ENCODE measurements at regions not wholly inside any gene's neighbourhood (a gene's known extent, or its start where the extent isn't known, plus 50 kb on each side); places are given as distances from the start of the nearest gene placed in this dataset.

DNA sequence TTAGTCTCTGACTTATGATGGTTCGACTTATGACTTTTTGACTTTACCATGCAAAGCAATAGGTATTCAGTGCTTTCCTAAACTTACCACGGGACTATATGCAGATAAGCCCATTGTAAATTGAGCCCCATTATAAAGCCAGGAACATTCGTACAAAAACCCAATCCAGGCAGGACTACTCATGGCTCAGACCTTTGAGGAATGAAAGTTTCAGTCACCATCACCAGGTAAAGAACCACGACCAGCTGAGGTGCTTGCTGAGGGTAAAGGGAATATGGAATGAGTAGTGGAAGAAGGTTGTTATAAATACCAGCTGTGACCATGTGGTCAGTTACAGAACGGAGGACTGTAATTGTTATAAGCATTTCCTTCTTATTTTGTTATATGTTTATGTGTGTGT, 54.9 kb upstream of the BNC1 start (continued):
- TF ChIP-seq NFE2 (CRISPR knock-in tag; IDR thresholded peaks at IDR 0.05) (no peak), ZNF678 (CRISPR knock-in tag; IDR thresholded peaks at IDR 0.05) (no peak), MXI1 (IDR thresholded peaks at IDR 0.05; ENCODE audit: borderline replicate concordance, low read depth, low read length) (no peak), SIX1 (CRISPR knock-in tag; IDR thresholded peaks at IDR 0.05; ENCODE audit: borderline replicate concordance) (no peak), JDP2 (CRISPR knock-in tag; IDR thresholded peaks at IDR 0.05; ENCODE audit: borderline replicate concordance) (no peak), ZBTB3 (CRISPR knock-in tag; IDR thresholded peaks at IDR 0.05; ENCODE audit: borderline replicate concordance, low read depth) (no peak), ELF3 (CRISPR knock-in tag; IDR thresholded peaks at IDR 0.05) (no peak), MEIS1 (CRISPR knock-in tag; IDR thresholded peaks at IDR 0.05; ENCODE audit: borderline replicate concordance) (no peak), ZNF264 (CRISPR knock-in tag; IDR thresholded peaks at IDR 0.05) (no peak)
- TF ChIP-seq, protein P1, sequence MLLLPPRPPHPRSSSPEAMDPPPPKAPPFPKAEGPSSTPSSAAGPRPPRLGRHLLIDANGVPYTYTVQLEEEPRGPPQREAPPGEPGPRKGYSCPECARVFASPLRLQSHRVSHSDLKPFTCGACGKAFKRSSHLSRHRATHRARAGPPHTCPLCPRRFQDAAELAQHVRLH (CRISPR knock-in tag; IDR thresholded peaks at IDR 0.05; ENCODE audit: borderline replicate concordance, low read depth) = no peak

DNA sequence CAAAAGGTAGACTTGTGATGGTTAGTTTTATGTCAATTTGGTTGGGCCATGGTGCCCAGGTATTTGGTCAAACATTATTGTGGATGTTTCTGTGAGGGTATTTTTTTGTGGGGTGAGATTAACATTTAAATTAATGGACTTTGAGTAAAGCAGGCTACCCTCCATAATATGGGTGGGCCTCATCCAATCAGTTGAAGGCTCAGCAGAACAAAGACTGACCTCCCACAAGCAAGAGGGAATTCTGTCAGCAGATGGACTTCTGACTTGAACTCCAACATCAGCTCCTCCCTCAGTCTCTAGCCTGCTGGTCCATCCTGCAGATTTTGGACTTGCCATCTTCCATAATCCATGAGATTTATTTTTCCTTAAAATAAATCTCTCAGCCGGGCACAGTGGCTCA, 55.6 kb upstream of the BNC1 start:
- no peaks in the 10 kb centered on the region for H4K20me1 ChIP-seq (ENCODE audit: insufficient read depth, low read length)
- FAIRE-seq = no peak
- H3K79me2 ChIP-seq (ENCODE audit: insufficient read depth, low read length) = no peaks in the 10 kb centered on the region
- intact Hi-C loops (cut with micrococcal nuclease; ENCODE audit: unreplicated experiment) = no loop called here
- TF ChIP-seq, protein P2, sequence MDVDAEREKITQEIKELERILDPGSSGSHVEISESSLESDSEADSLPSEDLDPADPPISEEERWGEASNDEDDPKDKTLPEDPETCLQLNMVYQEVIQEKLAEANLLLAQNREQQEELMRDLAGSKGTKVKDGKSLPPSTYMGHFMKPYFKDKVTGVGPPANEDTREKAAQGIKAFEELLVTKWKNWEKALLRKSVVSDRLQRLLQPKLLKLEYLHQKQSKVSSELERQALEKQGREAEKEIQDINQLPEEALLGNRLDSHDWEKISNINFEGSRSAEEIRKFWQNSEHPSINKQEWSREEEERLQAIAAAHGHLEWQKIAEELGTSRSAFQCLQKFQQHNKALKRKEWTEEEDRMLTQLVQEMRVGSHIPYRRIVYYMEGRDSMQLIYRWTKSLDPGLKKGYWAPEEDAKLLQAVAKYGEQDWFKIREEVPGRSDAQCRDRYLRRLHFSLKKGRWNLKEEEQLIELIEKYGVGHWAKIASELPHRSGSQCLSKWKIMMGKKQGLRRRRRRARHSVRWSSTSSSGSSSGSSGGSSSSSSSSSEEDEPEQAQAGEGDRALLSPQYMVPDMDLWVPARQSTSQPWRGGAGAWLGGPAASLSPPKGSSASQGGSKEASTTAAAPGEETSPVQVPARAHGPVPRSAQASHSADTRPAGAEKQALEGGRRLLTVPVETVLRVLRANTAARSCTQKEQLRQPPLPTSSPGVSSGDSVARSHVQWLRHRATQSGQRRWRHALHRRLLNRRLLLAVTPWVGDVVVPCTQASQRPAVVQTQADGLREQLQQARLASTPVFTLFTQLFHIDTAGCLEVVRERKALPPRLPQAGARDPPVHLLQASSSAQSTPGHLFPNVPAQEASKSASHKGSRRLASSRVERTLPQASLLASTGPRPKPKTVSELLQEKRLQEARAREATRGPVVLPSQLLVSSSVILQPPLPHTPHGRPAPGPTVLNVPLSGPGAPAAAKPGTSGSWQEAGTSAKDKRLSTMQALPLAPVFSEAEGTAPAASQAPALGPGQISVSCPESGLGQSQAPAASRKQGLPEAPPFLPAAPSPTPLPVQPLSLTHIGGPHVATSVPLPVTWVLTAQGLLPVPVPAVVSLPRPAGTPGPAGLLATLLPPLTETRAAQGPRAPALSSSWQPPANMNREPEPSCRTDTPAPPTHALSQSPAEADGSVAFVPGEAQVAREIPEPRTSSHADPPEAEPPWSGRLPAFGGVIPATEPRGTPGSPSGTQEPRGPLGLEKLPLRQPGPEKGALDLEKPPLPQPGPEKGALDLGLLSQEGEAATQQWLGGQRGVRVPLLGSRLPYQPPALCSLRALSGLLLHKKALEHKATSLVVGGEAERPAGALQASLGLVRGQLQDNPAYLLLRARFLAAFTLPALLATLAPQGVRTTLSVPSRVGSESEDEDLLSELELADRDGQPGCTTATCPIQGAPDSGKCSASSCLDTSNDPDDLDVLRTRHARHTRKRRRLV (CRISPR knock-in tag; IDR thresholded peaks at IDR 0.05) = no peak
- no peak for TF ChIP-seq NFYB (CRISPR knock-in tag; IDR thresholded peaks at IDR 0.05)
- TF ChIP-seq HNRNPH1 (optimal IDR thresholded peaks at IDR 0.05; ENCODE audit: low read depth, low read length) = no peak
- TF ChIP-seq, protein P3, sequence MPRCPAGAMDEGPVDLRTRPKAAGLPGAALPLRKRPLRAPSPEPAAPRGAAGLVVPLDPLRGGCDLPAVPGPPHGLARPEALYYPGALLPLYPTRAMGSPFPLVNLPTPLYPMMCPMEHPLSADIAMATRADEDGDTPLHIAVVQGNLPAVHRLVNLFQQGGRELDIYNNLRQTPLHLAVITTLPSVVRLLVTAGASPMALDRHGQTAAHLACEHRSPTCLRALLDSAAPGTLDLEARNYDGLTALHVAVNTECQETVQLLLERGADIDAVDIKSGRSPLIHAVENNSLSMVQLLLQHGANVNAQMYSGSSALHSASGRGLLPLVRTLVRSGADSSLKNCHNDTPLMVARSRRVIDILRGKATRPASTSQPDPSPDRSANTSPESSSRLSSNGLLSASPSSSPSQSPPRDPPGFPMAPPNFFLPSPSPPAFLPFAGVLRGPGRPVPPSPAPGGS (CRISPR knock-in tag; IDR thresholded peaks at IDR 0.05) = no peak
- no peak overlapping the region for H2AFZ ChIP-seq (ENCODE audit: low read length)
- 0% methylated on average over 1 of the region's 1 CpG for WGBS (ENCODE audit: low lambda C conversion rate)
- CTCF ChIA-PET (ENCODE audit: low intra/inter-chr PET ratio, low total read pairs) = no interaction called here
- no peak for ATAC-seq
- H3K4me3 ChIP-seq (replicated peaks in 1 of 3; ENCODE audit: insufficient read depth in 1 of 3, low read depth in 2 of 3, low read length in 3 of 3) = no peak overlapping the region
- in situ Hi-C loops (cut with HindIII; ENCODE audit: extremely low pct_ligation_motif_present, low pct_unique_long_range_greater_than_20kb) = no loop called here
- no peaks in the 10 kb centered on the region for H3K9me3 ChIP-seq (ENCODE audit: low read length)
- no peaks in the 10 kb centered on the region for H3K36me3 ChIP-seq (replicated peaks in 1 of 2; ENCODE audit: control insufficient read depth in 1 of 2, insufficient read depth in 2 of 2, low read length in 2 of 2)
- no peaks in the 10 kb centered on the region for H3K4me1 ChIP-seq (ENCODE audit: insufficient read depth, low read length)
- DNase-seq (ENCODE audit: low spot score) = no peak
- BruUV-seq (replicated peaks) = no TSS peak
- no peak overlapping the region for H3K27ac ChIP-seq (ENCODE audit: extremely low read length, insufficient read depth, low read length)
- H3K4me2 ChIP-seq (ENCODE audit: low read depth, low read length) = no peak overlapping the region
- POLR2A ChIA-PET = no interaction called here
- H3K9ac ChIP-seq (ENCODE audit: insufficient read depth, low read depth, low read length) = no peak overlapping the region
- no peaks in the 10 kb centered on the region for H3K27me3 ChIP-seq (ENCODE audit: control insufficient read depth in 1 of 2, insufficient read depth in 2 of 2, low read length in 2 of 2)
